Uterus (tissue), 2 donors: ENCODE measurements at regions not wholly inside any gene's neighbourhood (a gene's known extent, or its start where the extent isn't known, plus 50 kb on each side); places are given as distances from the start of the nearest gene placed in this dataset.

ENCODE experiments used
- POLR2A ChIP-seq, 2 donors: fragments of 450-650 bp; IDR thresholded peaks; one replicate each; pipeline ENCODE4 v1.6.1; 2016; ENCODE audit warnings: antibody characterized with exemption in 2 of 2, mild to moderate bottlenecking in 1 of 2, moderate library complexity in 1 of 2
- TF ChIP-seq, protein P1 (sequence below), 4 experiments: fragments of 200-600 bp in 2 of 4; fragments of 450-650 bp in 2 of 4; sonication (generic) in 2 of 4; IDR thresholded peaks; one replicate each; pipeline ENCODE4 v1.5.1; 2016 to 2019; ENCODE audit warnings: antibody characterized with exemption in 4 of 4, mild to moderate bottlenecking in 2 of 4, moderate library complexity in 1 of 4

- no peak for TF ChIP-seq POLR2A (IDR thresholded peaks at IDR 0.05)
- TF ChIP-seq, protein P1, sequence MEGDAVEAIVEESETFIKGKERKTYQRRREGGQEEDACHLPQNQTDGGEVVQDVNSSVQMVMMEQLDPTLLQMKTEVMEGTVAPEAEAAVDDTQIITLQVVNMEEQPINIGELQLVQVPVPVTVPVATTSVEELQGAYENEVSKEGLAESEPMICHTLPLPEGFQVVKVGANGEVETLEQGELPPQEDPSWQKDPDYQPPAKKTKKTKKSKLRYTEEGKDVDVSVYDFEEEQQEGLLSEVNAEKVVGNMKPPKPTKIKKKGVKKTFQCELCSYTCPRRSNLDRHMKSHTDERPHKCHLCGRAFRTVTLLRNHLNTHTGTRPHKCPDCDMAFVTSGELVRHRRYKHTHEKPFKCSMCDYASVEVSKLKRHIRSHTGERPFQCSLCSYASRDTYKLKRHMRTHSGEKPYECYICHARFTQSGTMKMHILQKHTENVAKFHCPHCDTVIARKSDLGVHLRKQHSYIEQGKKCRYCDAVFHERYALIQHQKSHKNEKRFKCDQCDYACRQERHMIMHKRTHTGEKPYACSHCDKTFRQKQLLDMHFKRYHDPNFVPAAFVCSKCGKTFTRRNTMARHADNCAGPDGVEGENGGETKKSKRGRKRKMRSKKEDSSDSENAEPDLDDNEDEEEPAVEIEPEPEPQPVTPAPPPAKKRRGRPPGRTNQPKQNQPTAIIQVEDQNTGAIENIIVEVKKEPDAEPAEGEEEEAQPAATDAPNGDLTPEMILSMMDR (IDR thresholded peaks at IDR 0.05), result no peak
Measured at GRCh38 chr15:26156051-26156450, 292.9 kb upstream of the ATP10A start.
